ENCODE measurements at regions not wholly inside any gene's neighbourhood (a gene's known extent, or its start where the extent isn't known, plus 50 kb on each side); places are given as distances from the start of the nearest gene placed in this dataset.
"Not testable (repeated sequence)": the region's sequence is repeated elsewhere in the genome, so short reads cannot be mapped to it uniquely, and the experiment has no call there.

GRCh38 chr2:210862283-210863065, 306.1 kb downstream of the CPS1 start:
- H3K9me3 ChIP-seq (ENCODE audit: control insufficient read depth, insufficient read depth, low read length) = no peaks in the 10 kb centered on the region
- H3K4me1 ChIP-seq (ENCODE audit: control insufficient read depth, insufficient read depth, low read length) = peaks cover 16% of the 10 kb centered on the region

GRCh38 chr2:210863283-210863682, 306.9 kb downstream of the CPS1 start:
- H3K4me3 ChIP-seq (ENCODE audit: low read depth, low read length) = no peak overlapping the region
- H3K36me3 ChIP-seq (ENCODE audit: control insufficient read depth, insufficient read depth, low read length) = no peaks in the 10 kb centered on the region
- H3K9me3 ChIP-seq (ENCODE audit: control insufficient read depth, insufficient read depth, low read length) = no peaks in the 10 kb centered on the region
- peaks cover 16% of the 10 kb centered on the region for H3K4me1 ChIP-seq (ENCODE audit: control insufficient read depth, insufficient read depth, low read length)
- no peak overlapping the region for H3K9ac ChIP-seq (ENCODE audit: low read depth, low read length)
- no peaks in the 10 kb centered on the region for H3K27me3 ChIP-seq (ENCODE audit: control insufficient read depth, insufficient read depth, low read length)

More at GRCh38 chr2:210862283-210863065, 306.1 kb downstream of the CPS1 start:
- H3K9ac ChIP-seq (ENCODE audit: low read depth, low read length) = no peak overlapping the region
- H3K36me3 ChIP-seq (ENCODE audit: control insufficient read depth, insufficient read depth, low read length) = no peaks in the 10 kb centered on the region
- H3K4me3 ChIP-seq (ENCODE audit: low read depth, low read length) = no peak overlapping the region
- no peaks in the 10 kb centered on the region for H3K27me3 ChIP-seq (ENCODE audit: control insufficient read depth, insufficient read depth, low read length)

DNA sequence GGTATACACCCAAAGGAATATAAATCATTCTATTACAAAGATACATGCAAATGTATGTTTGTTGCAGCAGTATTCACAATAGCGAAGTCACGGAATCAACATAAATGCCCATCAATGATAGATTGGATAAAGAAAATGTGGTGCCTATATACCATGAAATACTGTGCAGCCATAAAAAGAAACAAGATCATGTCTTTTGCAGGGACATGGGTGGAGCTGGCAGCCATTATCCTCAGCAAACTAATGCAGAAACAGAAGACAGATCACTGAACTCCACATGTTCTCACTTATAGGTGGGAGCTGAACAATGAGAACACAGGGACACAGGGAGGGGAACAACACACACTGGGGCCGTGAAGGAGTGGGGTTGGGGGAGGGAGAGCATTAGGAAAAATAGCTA, 315.2 kb downstream of the CPS1 start:
- not testable (repeated sequence) for H3K36me3 ChIP-seq (ENCODE audit: control insufficient read depth, insufficient read depth, low read length); H3K4me3 ChIP-seq (ENCODE audit: low read depth, low read length); H3K9ac ChIP-seq (ENCODE audit: low read depth, low read length); H3K4me1 ChIP-seq (ENCODE audit: control insufficient read depth, insufficient read depth, low read length); H3K9me3 ChIP-seq (ENCODE audit: control insufficient read depth, insufficient read depth, low read length); H3K27me3 ChIP-seq (ENCODE audit: control insufficient read depth, insufficient read depth, low read length)

DNA sequence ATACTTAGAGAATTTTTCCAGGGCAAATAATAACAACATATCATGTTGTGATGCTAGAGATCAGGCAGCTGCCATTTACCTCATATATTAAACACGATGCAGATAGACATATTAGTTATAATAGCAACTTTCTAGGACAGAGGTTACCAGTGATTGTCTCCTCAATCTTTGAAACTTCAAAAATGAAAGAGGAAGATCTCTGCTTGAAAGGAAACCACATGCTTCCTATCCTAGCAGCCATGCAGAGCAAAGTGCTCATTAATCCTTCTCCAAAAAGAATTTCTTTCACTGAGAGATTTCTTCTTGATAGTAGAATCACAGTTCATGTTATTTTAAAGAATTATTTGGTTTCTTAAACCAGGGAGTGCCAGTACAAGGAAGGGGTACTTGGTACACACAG, 317.2 kb downstream of the CPS1 start:
- H3K27me3 ChIP-seq (ENCODE audit: control insufficient read depth, insufficient read depth, low read length) = no peaks in the 10 kb centered on the region
- H3K9ac ChIP-seq (ENCODE audit: low read depth, low read length) = no peak overlapping the region
- no peak overlapping the region for H3K4me3 ChIP-seq (ENCODE audit: low read depth, low read length)
- H3K9me3 ChIP-seq (ENCODE audit: control insufficient read depth, insufficient read depth, low read length) = no peaks in the 10 kb centered on the region
- no peaks in the 10 kb centered on the region for H3K4me1 ChIP-seq (ENCODE audit: control insufficient read depth, insufficient read depth, low read length)
- H3K36me3 ChIP-seq (ENCODE audit: control insufficient read depth, insufficient read depth, low read length) = no peaks in the 10 kb centered on the region

GRCh38 chr2:210884227-210884626, 327.8 kb downstream of the CPS1 start:
- Histone ChIP-seq H3K4me1 (ENCODE audit: control insufficient read depth, insufficient read depth, low read length) (no peaks in the 10 kb centered on the region), H3K36me3 (ENCODE audit: control insufficient read depth, insufficient read depth, low read length) (no peaks in the 10 kb centered on the region), H3K27me3 (ENCODE audit: control insufficient read depth, insufficient read depth, low read length) (no peaks in the 10 kb centered on the region), H3K4me3 (ENCODE audit: low read depth, low read length) (no peak overlapping the region), H3K9me3 (ENCODE audit: control insufficient read depth, insufficient read depth, low read length) (no peaks in the 10 kb centered on the region), H3K9ac (ENCODE audit: low read depth, low read length) (no peak overlapping the region)

GRCh38 chr2:210888035-210888434, 331.6 kb downstream of the CPS1 start:
- Histone ChIP-seq H3K9ac (ENCODE audit: low read depth, low read length) (no peak overlapping the region), H3K4me1 (ENCODE audit: control insufficient read depth, insufficient read depth, low read length) (no peaks in the 10 kb centered on the region), H3K9me3 (ENCODE audit: control insufficient read depth, insufficient read depth, low read length) (no peaks in the 10 kb centered on the region), H3K4me3 (ENCODE audit: low read depth, low read length) (no peak overlapping the region), H3K36me3 (ENCODE audit: control insufficient read depth, insufficient read depth, low read length) (no peaks in the 10 kb centered on the region), H3K27me3 (ENCODE audit: control insufficient read depth, insufficient read depth, low read length) (no peaks in the 10 kb centered on the region)

DNA sequence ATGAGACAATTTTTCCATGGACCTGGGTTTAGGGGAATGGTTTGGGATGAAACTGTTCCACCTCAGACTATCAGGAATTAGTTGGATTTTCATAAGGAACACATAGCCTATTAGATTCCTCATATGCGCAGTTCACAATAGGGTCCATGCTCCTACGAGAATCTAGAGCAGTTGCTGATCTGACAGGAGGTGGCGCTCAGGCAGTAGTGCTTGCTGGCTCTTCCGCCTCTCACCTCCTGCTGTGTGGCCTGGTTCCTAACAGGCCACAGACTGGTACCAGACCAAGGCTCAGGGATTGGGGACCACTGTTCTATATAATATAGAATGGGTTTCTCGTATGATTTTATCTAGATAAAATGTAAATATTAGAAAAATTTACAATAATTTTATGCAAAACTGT, 338.7 kb downstream of the CPS1 start:
- H3K36me3 ChIP-seq (ENCODE audit: control insufficient read depth, insufficient read depth, low read length) = no peaks in the 10 kb centered on the region
- no peaks in the 10 kb centered on the region for H3K27me3 ChIP-seq (ENCODE audit: control insufficient read depth, insufficient read depth, low read length)
- H3K4me3 ChIP-seq (ENCODE audit: low read depth, low read length) = no peak overlapping the region
- no peaks in the 10 kb centered on the region for H3K4me1 ChIP-seq (ENCODE audit: control insufficient read depth, insufficient read depth, low read length)
- no peak overlapping the region for H3K9ac ChIP-seq (ENCODE audit: low read depth, low read length)
- no peaks in the 10 kb centered on the region for H3K9me3 ChIP-seq (ENCODE audit: control insufficient read depth, insufficient read depth, low read length)

GRCh38 chr2:210899131-210899530, 342.7 kb downstream of the CPS1 start:
- Histone ChIP-seq H3K9me3 (ENCODE audit: control insufficient read depth, insufficient read depth, low read length) (no peaks in the 10 kb centered on the region), H3K9ac (ENCODE audit: low read depth, low read length) (no peak overlapping the region), H3K4me3 (ENCODE audit: low read depth, low read length) (no peak overlapping the region), H3K4me1 (ENCODE audit: control insufficient read depth, insufficient read depth, low read length) (no peaks in the 10 kb centered on the region), H3K36me3 (ENCODE audit: control insufficient read depth, insufficient read depth, low read length) (no peaks in the 10 kb centered on the region), H3K27me3 (ENCODE audit: control insufficient read depth, insufficient read depth, low read length) (no peaks in the 10 kb centered on the region)

- H3K9ac ChIP-seq (ENCODE audit: low read depth, low read length) = no peak overlapping the region
- no peaks in the 10 kb centered on the region for H3K4me1 ChIP-seq (ENCODE audit: control insufficient read depth, insufficient read depth, low read length)
- no peak overlapping the region for H3K4me3 ChIP-seq (ENCODE audit: low read depth, low read length)
- no peaks in the 10 kb centered on the region for H3K27me3 ChIP-seq (ENCODE audit: control insufficient read depth, insufficient read depth, low read length)
- H3K36me3 ChIP-seq (ENCODE audit: control insufficient read depth, insufficient read depth, low read length) = no peaks in the 10 kb centered on the region
- no peaks in the 10 kb centered on the region for H3K9me3 ChIP-seq (ENCODE audit: control insufficient read depth, insufficient read depth, low read length)
Measured at GRCh38 chr2:210901326-210901725, 344.9 kb downstream of the CPS1 start.

DNA sequence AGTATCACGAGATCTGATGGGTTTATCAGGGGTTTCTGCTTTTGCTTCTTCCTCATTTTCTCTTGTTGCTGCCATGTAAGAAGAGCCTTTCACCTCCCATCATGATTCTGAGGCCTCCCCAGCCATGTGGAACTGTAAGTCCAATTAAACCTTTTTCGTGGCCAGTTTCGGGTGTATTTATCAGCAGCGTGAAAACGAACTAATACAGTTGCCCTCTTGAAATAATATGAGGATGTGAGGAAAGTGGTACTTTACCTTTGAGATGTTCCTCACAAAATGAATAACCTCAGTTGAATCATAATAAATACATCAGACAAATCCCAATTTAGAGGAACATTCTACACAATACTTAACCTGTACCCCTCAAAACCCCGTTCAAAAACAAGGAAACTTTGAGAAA, 356.4 kb downstream of the CPS1 start:
- H3K27me3 ChIP-seq (ENCODE audit: control insufficient read depth, insufficient read depth, low read length) = no peaks in the 10 kb centered on the region
- H3K9ac ChIP-seq (ENCODE audit: low read depth, low read length) = no peak overlapping the region

GRCh38 chr2:210913461-210913860, 357.1 kb downstream of the CPS1 start:
- Histone ChIP-seq H3K4me1 (ENCODE audit: control insufficient read depth, insufficient read depth, low read length) (no peaks in the 10 kb centered on the region), H3K27me3 (ENCODE audit: control insufficient read depth, insufficient read depth, low read length) (no peaks in the 10 kb centered on the region), H3K9me3 (ENCODE audit: control insufficient read depth, insufficient read depth, low read length) (no peaks in the 10 kb centered on the region), H3K9ac (ENCODE audit: low read depth, low read length) (no peak overlapping the region), H3K4me3 (ENCODE audit: low read depth, low read length) (no peak overlapping the region), H3K36me3 (ENCODE audit: control insufficient read depth, insufficient read depth, low read length) (no peaks in the 10 kb centered on the region)

More for the DNA sequence above, 356.4 kb downstream of the CPS1 start:
- Histone ChIP-seq H3K4me3 (ENCODE audit: low read depth, low read length) (no peak overlapping the region), H3K9me3 (ENCODE audit: control insufficient read depth, insufficient read depth, low read length) (no peaks in the 10 kb centered on the region), H3K4me1 (ENCODE audit: control insufficient read depth, insufficient read depth, low read length) (no peaks in the 10 kb centered on the region), H3K36me3 (ENCODE audit: control insufficient read depth, insufficient read depth, low read length) (no peaks in the 10 kb centered on the region)

GRCh38 chr2:210915912-210916311, 359.5 kb downstream of the CPS1 start:
- no peaks in the 10 kb centered on the region for H3K4me1 ChIP-seq (ENCODE audit: control insufficient read depth, insufficient read depth, low read length)
- no peak overlapping the region for H3K4me3 ChIP-seq (ENCODE audit: low read depth, low read length)
- H3K27me3 ChIP-seq (ENCODE audit: control insufficient read depth, insufficient read depth, low read length) = no peaks in the 10 kb centered on the region
- no peak overlapping the region for H3K9ac ChIP-seq (ENCODE audit: low read depth, low read length)
- no peaks in the 10 kb centered on the region for H3K36me3 ChIP-seq (ENCODE audit: control insufficient read depth, insufficient read depth, low read length)
- H3K9me3 ChIP-seq (ENCODE audit: control insufficient read depth, insufficient read depth, low read length) = no peaks in the 10 kb centered on the region

All from iPS-15b (cell line).